ENCODE measurements at regions not wholly inside any gene's neighbourhood (a gene's known extent, or its start where the extent isn't known, plus 50 kb on each side); places are given as distances from the start of the nearest gene placed in this dataset.
"Not testable (repeated sequence)": the region's sequence is repeated elsewhere in the genome, so short reads cannot be mapped to it uniquely, and the experiment has no call there.

- FAIRE-seq; DNase-seq (ENCODE audit: insufficient read length, low spot score): not testable (repeated sequence)
These were observed 273.9 kb upstream of the KLF4 start for GRCh38 chr9:107763469-107763868.

- no peak for DNase-seq (ENCODE audit: insufficient read length, low spot score)
- no peak for FAIRE-seq
These were observed 271.7 kb upstream of the KLF4 start for GRCh38 chr9:107761307-107761706.

GRCh38 chr9:107760469-107761242 lies 271.1 kb upstream of the KLF4 start:
- no peak for FAIRE-seq
- DNase-seq (ENCODE audit: insufficient read length, low spot score), result no peak

GRCh38 chr9:107759823-107760166 lies 270.2 kb upstream of the KLF4 start:
- no peak for DNase-seq (ENCODE audit: insufficient read length, low spot score)
- no peak for FAIRE-seq

- no peak for FAIRE-seq
- DNase-seq (ENCODE audit: insufficient read length, low spot score), result no peak
These were observed 269.6 kb upstream of the KLF4 start for GRCh38 chr9:107759009-107759822.

- DNase-seq (ENCODE audit: insufficient read length, low spot score), result no peak
- no peak for FAIRE-seq
These were observed 266.5 kb upstream of the KLF4 start for GRCh38 chr9:107756091-107756490.

GRCh38 chr9:107755246-107755645 lies 265.7 kb upstream of the KLF4 start:
- FAIRE-seq, result peak; percentile 44
- peak; percentile 64 for DNase-seq (ENCODE audit: insufficient read length, low spot score)

GRCh38 chr9:107751567-107752210 lies 262.1 kb upstream of the KLF4 start:
- no peak for FAIRE-seq
- DNase-seq (ENCODE audit: insufficient read length, low spot score), result no peak

- DNase-seq (ENCODE audit: insufficient read length, low spot score) (peak; percentile 69), FAIRE-seq (no peak)
These were observed 261.4 kb upstream of the KLF4 start for GRCh38 chr9:107750741-107751566.

GRCh38 chr9:107749787-107750444 lies 260.3 kb upstream of the KLF4 start:
- FAIRE-seq (peak; percentile 84), DNase-seq (ENCODE audit: insufficient read length, low spot score) (peak; percentile 83)

- DNase-seq (ENCODE audit: insufficient read length, low spot score), result no peak
- FAIRE-seq, result no peak
These were observed 255.3 kb upstream of the KLF4 start for GRCh38 chr9:107744873-107745272.

GRCh38 chr9:107742531-107743309 lies 253.2 kb upstream of the KLF4 start:
- FAIRE-seq (no peak), DNase-seq (ENCODE audit: insufficient read length, low spot score) (no peak)

GRCh38 chr9:107740088-107740980 lies 250.8 kb upstream of the KLF4 start:
- DNase-seq (ENCODE audit: insufficient read length, low spot score) (no peak), FAIRE-seq (no peak)

- no peak for FAIRE-seq
- DNase-seq (ENCODE audit: insufficient read length, low spot score), result no peak
These were observed 250.1 kb upstream of the KLF4 start for GRCh38 chr9:107739601-107740082.

GRCh38 chr9:107738789-107739188 lies 249.2 kb upstream of the KLF4 start:
- DNase-seq (ENCODE audit: insufficient read length, low spot score), result no peak
- no peak for FAIRE-seq

GRCh38 chr9:107737987-107738743 lies 248.6 kb upstream of the KLF4 start:
- DNase-seq (ENCODE audit: insufficient read length, low spot score), result no peak
- no peak for FAIRE-seq

- no peak for DNase-seq (ENCODE audit: insufficient read length, low spot score)
- no peak for FAIRE-seq
These were observed 248.0 kb upstream of the KLF4 start for GRCh38 chr9:107737610-107737986.

GRCh38 chr9:107735821-107736220 lies 246.3 kb upstream of the KLF4 start:
- FAIRE-seq (no peak), DNase-seq (ENCODE audit: insufficient read length, low spot score) (no peak)

Data from HTR-8/SVneo (cell line).